ENCODE measurements at regions not wholly inside any gene's neighbourhood (a gene's known extent, or its start where the extent isn't known, plus 50 kb on each side); places are given as distances from the start of the nearest gene placed in this dataset.
"Not testable (repeated sequence)": the region's sequence is repeated elsewhere in the genome, so short reads cannot be mapped to it uniquely, and the experiment has no call there.

- no peak overlapping the region for H3K4me3 ChIP-seq (replicated peaks in 1 of 3; ENCODE audit: low read depth in 2 of 3, low read length in 3 of 3)
- H3K27me3 Mint-ChIP-seq (ENCODE audit: low read depth in 3 of 3), result peaks cover 11 to 35% (median 17%) of the 10 kb centered on the region in 3 donors
- TF ChIP-seq CTCF (IDR thresholded peaks at IDR 0.05), result no peak
- peaks cover 3 to 12% (median 8%) of the 10 kb centered on the region in 7 donors for H3K9me3 Mint-ChIP-seq
- no peak for DNase-seq
- no peaks in the 10 kb centered on the region for H3K79me2 ChIP-seq (ENCODE audit: insufficient read depth, low read length)
- H3K9ac ChIP-seq (ENCODE audit: insufficient read depth, low read length, poor library complexity, severe bottlenecking), result no peak overlapping the region
- H3K4me3 Mint-ChIP-seq, result no peak overlapping the region
- no peak overlapping the region for H3K4me2 ChIP-seq (replicated peaks; ENCODE audit: extremely low read depth, low read length, poor library complexity, severe bottlenecking)
- no peak overlapping the region for H2AFZ ChIP-seq (ENCODE audit: insufficient read depth, low read depth, low read length, poor library complexity, severe bottlenecking)
- H3K36me3 Mint-ChIP-seq, result no peaks in the 10 kb centered on the region
- intact Hi-C loops (cut with micrococcal nuclease), result no loop called here
- H3K27ac Mint-ChIP-seq, result peak overlapping the region in 1 of 7 donors; percentile 66
- H3K4me1 ChIP-seq (ENCODE audit: control insufficient read depth in 1 of 2, insufficient read depth in 2 of 2, low read length in 2 of 2), result no peaks in the 10 kb centered on the region
- no peaks in the 10 kb centered on the region for H3K4me1 Mint-ChIP-seq
- H3K36me3 ChIP-seq (replicated peaks in 1 of 2; ENCODE audit: control insufficient read depth in 1 of 2, insufficient read depth in 2 of 2, low read length in 2 of 2), result no peaks in the 10 kb centered on the region
- peaks cover 4 to 11% of the 10 kb centered on the region in 2 donors for H3K27me3 ChIP-seq (ENCODE audit: control insufficient read depth in 2 of 2, insufficient read depth in 2 of 2, low read length in 2 of 2)
- H4K20me1 ChIP-seq (ENCODE audit: insufficient read depth, low read length), result no peaks in the 10 kb centered on the region
- no peak overlapping the region for H3K27ac ChIP-seq (ENCODE audit: low read depth in 1 of 2, low read length in 2 of 2)
- 74% methylated on average over 4 of the region's 10 CpGs for WGBS (ENCODE audit: insufficient coverage)
- peaks cover 3 to 7% of the 10 kb centered on the region in 2 donors for H3K9me3 ChIP-seq (replicated peaks in 1 of 2; ENCODE audit: control insufficient read depth in 1 of 2, insufficient read depth in 1 of 2, low read length in 2 of 2)
These were observed 60.2 kb downstream of the MAFB start for GRCh38 chr20:40628877-40629276.

- H3K36me3 Mint-ChIP-seq; H4K20me1 ChIP-seq (ENCODE audit: insufficient read depth, low read length); H3K4me3 Mint-ChIP-seq; H3K4me1 Mint-ChIP-seq; H3K27ac Mint-ChIP-seq; DNase-seq; H3K9me3 ChIP-seq (replicated peaks in 1 of 2; ENCODE audit: control insufficient read depth in 1 of 2, insufficient read depth in 1 of 2, low read length in 2 of 2); H2AFZ ChIP-seq (ENCODE audit: insufficient read depth, low read depth, low read length, poor library complexity, severe bottlenecking); H3K4me3 ChIP-seq (replicated peaks in 1 of 3; ENCODE audit: low read depth in 2 of 3, low read length in 3 of 3); intact Hi-C loops (cut with micrococcal nuclease); H3K36me3 ChIP-seq (replicated peaks in 1 of 2; ENCODE audit: control insufficient read depth in 1 of 2, insufficient read depth in 2 of 2, low read length in 2 of 2); H3K4me1 ChIP-seq (ENCODE audit: control insufficient read depth in 1 of 2, insufficient read depth in 2 of 2, low read length in 2 of 2); H3K4me2 ChIP-seq (replicated peaks; ENCODE audit: extremely low read depth, low read length, poor library complexity, severe bottlenecking); H3K79me2 ChIP-seq (ENCODE audit: insufficient read depth, low read length); H3K9ac ChIP-seq (ENCODE audit: insufficient read depth, low read length, poor library complexity, severe bottlenecking); H3K27ac ChIP-seq (ENCODE audit: low read depth in 1 of 2, low read length in 2 of 2); H3K9me3 Mint-ChIP-seq: not testable (repeated sequence)
- H3K27me3 Mint-ChIP-seq (ENCODE audit: low read depth in 3 of 3), result peaks cover 10 to 36% (median 21%) of the 10 kb centered on the region in 3 donors
- peaks cover 24 to 40% of the 10 kb centered on the region in 2 donors for H3K27me3 ChIP-seq (ENCODE audit: control insufficient read depth in 2 of 2, insufficient read depth in 2 of 2, low read length in 2 of 2)
- no CpG with 5 or more reads among the region's 7 CpGs for WGBS (ENCODE audit: insufficient coverage)
These were observed 70.0 kb downstream of the MAFB start for GRCh38 chr20:40619053-40619452.
